Epithelial cell of proximal tubule (primary cell): ENCODE measurements at regions not wholly inside any gene's neighbourhood (a gene's known extent, or its start where the extent isn't known, plus 50 kb on each side); places are given as distances from the start of the nearest gene placed in this dataset.

ENCODE experiments used
- DNase-seq: peaks from one replicate; pipeline ENCODE4 v3.0.0-alpha.2; 2011; ENCODE audit warnings: low read depth
- H3K4me3 ChIP-seq: 2 replicates; pipeline ENCODE4 v1.5.1; 2011; ENCODE audit warnings: low read depth, mild to moderate bottlenecking, low read length
- CTCF ChIP-seq: conservative IDR thresholded peaks from 2 replicates; pipeline ENCODE4 v1.5.1; 2012; ENCODE audit warnings: low read depth, mild to moderate bottlenecking, low read length

GRCh38 chr6:102390541-102390940 lies 997.0 kb downstream of the GRIK2 start:
- no peak for DNase-seq
- no peak for TF ChIP-seq CTCF

GRCh38 chr6:102389994-102390393 lies 996.5 kb downstream of the GRIK2 start:
- no peak for TF ChIP-seq CTCF

More at GRCh38 chr6:102390541-102390940, 997.0 kb downstream of the GRIK2 start:
- no peak overlapping the region for H3K4me3 ChIP-seq

GRCh38 chr6:102387326-102388033 lies 994.0 kb downstream of the GRIK2 start:
- H3K4me3 ChIP-seq = no peak overlapping the region
- DNase-seq = no peak
- TF ChIP-seq CTCF = no peak

More at GRCh38 chr6:102389994-102390393, 996.5 kb downstream of the GRIK2 start:
- no peak overlapping the region for H3K4me3 ChIP-seq
- DNase-seq = no peak

GRCh38 chr6:102381203-102381602 lies 987.7 kb downstream of the GRIK2 start:
- DNase-seq = no peak
- H3K4me3 ChIP-seq = no peak overlapping the region
- TF ChIP-seq CTCF = no peak

- no peak overlapping the region for H3K4me3 ChIP-seq
- TF ChIP-seq CTCF = no peak
- no peak for DNase-seq
Measured at GRCh38 chr6:102356170-102356569, 962.7 kb downstream of the GRIK2 start.

GRCh38 chr6:102355578-102355977 lies 962.1 kb downstream of the GRIK2 start:
- no peak for TF ChIP-seq CTCF
- no peak overlapping the region for H3K4me3 ChIP-seq
- DNase-seq = no peak

GRCh38 chr6:102352552-102352951 lies 959.0 kb downstream of the GRIK2 start:
- DNase-seq = no peak
- no peak for TF ChIP-seq CTCF
- H3K4me3 ChIP-seq = no peak overlapping the region
